MCF 10A (cell line): ENCODE measurements at regions not wholly inside any gene's neighbourhood (a gene's known extent, or its start where the extent isn't known, plus 50 kb on each side); places are given as distances from the start of the nearest gene placed in this dataset.

Source experiments
- BruUV-seq: library from RNA; stranded (reverse); fragments of 400-500 nt; replicated peaks from 2 replicates; lab custom pipeline; 2021; lab: Mats Ljungman, UMichigan
- CTCF ChIA-PET: fragments of 300-600 bp; sonication (Branson Sonifier 250); formaldehyde crosslinking; extraction: SDS; loops from one replicate; lab custom pipeline; 2021; ENCODE audit warnings: antibody characterized with exemption, inconsistent platforms; lab: Yijun Ruan, JAX
- POLR2A ChIA-PET: fragments of 300-600, 350-650 bp; sonication (Branson Sonifier 250); formaldehyde crosslinking; extraction: SDS; loops from one replicate; lab custom pipeline; 2020; ENCODE audit warnings: antibody characterized with exemption, inconsistent platforms; lab: Yijun Ruan, JAX
- DNase-seq: peaks from one replicate; pipeline ENCODE4 v3.0.0-alpha.2; 2018; ENCODE audit not compliant: unreplicated experiment
- H3K27ac Mint-ChIP-seq: one replicate; pipeline ENCODE4 v1.8.0; 2022; ENCODE audit warnings: mild to moderate bottlenecking, low read depth, mixed read lengths; ENCODE audit not compliant: unreplicated experiment
- H3K27me3 Mint-ChIP-seq: one replicate; pipeline ENCODE4 v1.8.0; 2022; ENCODE audit warnings: mixed read lengths; ENCODE audit not compliant: insufficient read depth, unreplicated experiment
- H3K36me3 Mint-ChIP-seq: one replicate; pipeline ENCODE4 v1.8.0; 2022; ENCODE audit warnings: mild to moderate bottlenecking, moderate library complexity, mixed read lengths; ENCODE audit not compliant: insufficient read depth, unreplicated experiment
- H3K4me1 Mint-ChIP-seq: one replicate; pipeline ENCODE4 v1.8.0; 2022; ENCODE audit warnings: mixed read lengths; ENCODE audit not compliant: insufficient read depth, unreplicated experiment
- H3K4me3 Mint-ChIP-seq: one replicate; pipeline ENCODE4 v1.8.0; 2022; ENCODE audit warnings: mild to moderate bottlenecking, moderate library complexity, mixed read lengths; ENCODE audit not compliant: unreplicated experiment
- H3K9me3 Mint-ChIP-seq: one replicate; pipeline ENCODE4 v1.8.0; 2022; ENCODE audit warnings: mixed read lengths; ENCODE audit not compliant: unreplicated experiment
- CTCF ChIP-seq: fragments of 200-600 bp; IDR thresholded peaks from one replicate; pipeline ENCODE4 v1.8.0; 2022; ENCODE audit warnings: antibody characterized with exemption, mild to moderate bottlenecking; ENCODE audit not compliant: unreplicated experiment
- intact Hi-C: fragments of 100-400 bp; cut with micrococcal nuclease; formaldehyde crosslinking; loops from 2 replicates; pipeline ENCODE4 v1.14.1; 2022

GRCh38 chr16:5526826-5527225 lies 429.2 kb upstream of the EEF2KMT start:
- H3K27me3 Mint-ChIP-seq, result no peaks in the 10 kb centered on the region
- intact Hi-C loops, result no loop called here
- H3K4me3 Mint-ChIP-seq, result no peak overlapping the region
- no TSS peak for BruUV-seq
- H3K4me1 Mint-ChIP-seq, result no peaks in the 10 kb centered on the region
- CTCF ChIA-PET, result no interaction called here
- H3K36me3 Mint-ChIP-seq, result no peaks in the 10 kb centered on the region
- H3K27ac Mint-ChIP-seq, result no peak overlapping the region
- no peak for DNase-seq
- peaks cover 11% of the 10 kb centered on the region for H3K9me3 Mint-ChIP-seq
- TF ChIP-seq CTCF, result no peak
- POLR2A ChIA-PET, result no interaction called here

- intact Hi-C loops, result no loop called here
- POLR2A ChIA-PET, result no interaction called here
- no peaks in the 10 kb centered on the region for H3K4me1 Mint-ChIP-seq
- H3K27ac Mint-ChIP-seq, result no peak overlapping the region
- H3K27me3 Mint-ChIP-seq, result no peaks in the 10 kb centered on the region
- no peak for DNase-seq
- CTCF ChIA-PET, result no interaction called here
- H3K9me3 Mint-ChIP-seq, result peaks cover 23% of the 10 kb centered on the region
- H3K4me3 Mint-ChIP-seq, result no peak overlapping the region
- TF ChIP-seq CTCF, result no peak
- no peaks in the 10 kb centered on the region for H3K36me3 Mint-ChIP-seq
- BruUV-seq, result no TSS peak
These were observed 426.2 kb upstream of the EEF2KMT start for GRCh38 chr16:5523829-5524228.

- no TSS peak for BruUV-seq
- CTCF ChIA-PET, result no interaction called here
- DNase-seq, result no peak
- TF ChIP-seq CTCF, result no peak
- no peaks in the 10 kb centered on the region for H3K36me3 Mint-ChIP-seq
- no peak overlapping the region for H3K27ac Mint-ChIP-seq
- intact Hi-C loops, result no loop called here
- POLR2A ChIA-PET, result no interaction called here
- H3K9me3 Mint-ChIP-seq, result peaks cover 30% of the 10 kb centered on the region
- H3K4me1 Mint-ChIP-seq, result no peaks in the 10 kb centered on the region
- no peaks in the 10 kb centered on the region for H3K27me3 Mint-ChIP-seq
- no peak overlapping the region for H3K4me3 Mint-ChIP-seq
These were observed 418.5 kb upstream of the EEF2KMT start for GRCh38 chr16:5516115-5516514.

- ChIA-PET CTCF (interaction anchor here (0.6 kb wide), 2 partner anchors 14 to 40 kb away, joined by 3 read pairs; no protein-coding TSS in a partner anchor), POLR2A (no interaction called here)
- no TSS peak for BruUV-seq
- Mint-ChIP-seq H3K27ac (no peak overlapping the region), H3K27me3 (no peaks in the 10 kb centered on the region), H3K9me3 (peaks cover 36% of the 10 kb centered on the region), H3K4me1 (no peaks in the 10 kb centered on the region), H3K36me3 (no peaks in the 10 kb centered on the region), H3K4me3 (no peak overlapping the region)
- DNase-seq, result no peak
- intact Hi-C loops, result no loop called here
- no peak for TF ChIP-seq CTCF
These were observed 414.4 kb upstream of the EEF2KMT start for GRCh38 chr16:5512014-5512413.
